Activated CD8-positive, alpha-beta memory T cell treated with anti-CD3 and anti-CD28 coated beads, Interleukin-2, amount 10 ng/mL, durations not matched to agents 7 days and 5 days (primary cell): ENCODE measurements at regions not wholly inside any gene's neighbourhood (a gene's known extent, or its start where the extent isn't known, plus 50 kb on each side); places are given as distances from the start of the nearest gene placed in this dataset.
"Not testable (repeated sequence)": the region's sequence is repeated elsewhere in the genome, so short reads cannot be mapped to it uniquely, and the experiment has no call there.

Experiments used
- ATAC-seq: fragments of 150-1000 bp; cut with Tn5 transposase; one replicate; pipeline ENCODE4 v1.10.0; 2021; ENCODE audit warnings: moderate library complexity
- CTCF ChIA-PET: fragments of 350-600 bp; sonication (Branson Sonifier 250); formaldehyde crosslinking; loops from one replicate; lab custom pipeline; 2021; ENCODE audit warnings: antibody characterized with exemption; lab: Charles Lee
- DNase-seq: peaks from one replicate; pipeline ENCODE4 v3.0.0-alpha.2; 2020
- H3K27ac Mint-ChIP-seq: one replicate; pipeline ENCODE4 v1.8.0; 2021; ENCODE audit warnings: mild to moderate bottlenecking, mixed read lengths
- H3K27me3 Mint-ChIP-seq: one replicate; pipeline ENCODE4 v1.8.0; 2021; ENCODE audit warnings: mixed read lengths
- H3K36me3 Mint-ChIP-seq: one replicate; pipeline ENCODE4 v1.8.0; 2021; ENCODE audit warnings: mild to moderate bottlenecking, mixed read lengths
- H3K4me1 Mint-ChIP-seq: one replicate; pipeline ENCODE4 v1.8.0; 2021; ENCODE audit warnings: mixed read lengths
- H3K4me3 Mint-ChIP-seq: one replicate; pipeline ENCODE4 v1.8.0; 2021; ENCODE audit warnings: mild to moderate bottlenecking, moderate library complexity, mixed read lengths
- H3K9me3 Mint-ChIP-seq: one replicate; pipeline ENCODE4 v1.8.0; 2022; ENCODE audit warnings: low read depth, mixed read lengths

DNA sequence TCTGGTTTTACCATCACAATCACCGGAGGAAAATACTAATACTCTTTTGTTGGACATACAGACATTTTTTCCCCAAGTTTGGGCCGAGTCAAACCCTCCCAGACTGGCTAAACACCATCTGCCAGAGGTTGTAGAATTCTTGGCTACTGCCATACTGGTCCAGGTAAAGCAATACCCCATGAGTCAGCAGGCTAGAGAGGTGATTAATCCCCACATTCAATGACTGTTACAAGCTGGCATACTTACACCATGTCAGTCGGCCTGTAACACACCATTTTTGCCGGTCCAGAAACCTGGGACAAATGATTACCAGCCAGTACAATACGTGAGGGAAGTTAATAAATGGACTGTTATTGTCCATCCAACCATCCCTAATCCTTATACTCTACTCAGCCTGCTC, 923.9 kb upstream of the AMELY start:
- Mint-ChIP-seq H3K27me3 (peaks cover 2% of the 10 kb centered on the region), H3K4me3 (no peak overlapping the region), H3K36me3 (no peaks in the 10 kb centered on the region), H3K27ac (no peak overlapping the region), H3K9me3 (no peaks in the 10 kb centered on the region), H3K4me1 (peaks cover 2% of the 10 kb centered on the region)
- ATAC-seq (no peak), DNase-seq (no peak)
- CTCF ChIA-PET, result no interaction called here

DNA sequence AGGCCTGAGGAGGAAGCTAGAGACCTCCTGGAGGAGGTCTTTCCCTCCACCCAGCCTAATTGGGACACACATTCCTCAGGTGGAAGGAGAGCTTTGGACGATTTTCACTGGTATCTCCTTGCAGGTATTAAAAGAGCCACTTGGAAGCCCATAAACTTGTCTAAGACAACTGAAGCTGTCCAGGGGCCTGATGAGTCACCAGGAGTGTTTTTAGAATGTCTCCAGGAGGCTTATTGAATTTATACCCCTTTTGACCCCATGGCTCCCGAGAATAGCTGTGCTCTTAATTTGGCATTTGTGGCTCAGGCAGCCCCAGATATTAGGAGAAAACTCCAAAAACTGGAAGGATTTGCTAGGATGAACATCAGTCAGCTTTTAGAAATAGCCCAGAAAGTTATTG, 922.7 kb upstream of the AMELY start:
- Mint-ChIP-seq H3K27me3 (peaks cover 2% of the 10 kb centered on the region), H3K36me3 (no peaks in the 10 kb centered on the region), H3K27ac (no peak overlapping the region), H3K4me3 (no peak overlapping the region), H3K4me1 (peaks cover 2% of the 10 kb centered on the region), H3K9me3 (no peaks in the 10 kb centered on the region)
- DNase-seq (no peak), ATAC-seq (no peak)
- CTCF ChIA-PET, result no interaction called here

DNA sequence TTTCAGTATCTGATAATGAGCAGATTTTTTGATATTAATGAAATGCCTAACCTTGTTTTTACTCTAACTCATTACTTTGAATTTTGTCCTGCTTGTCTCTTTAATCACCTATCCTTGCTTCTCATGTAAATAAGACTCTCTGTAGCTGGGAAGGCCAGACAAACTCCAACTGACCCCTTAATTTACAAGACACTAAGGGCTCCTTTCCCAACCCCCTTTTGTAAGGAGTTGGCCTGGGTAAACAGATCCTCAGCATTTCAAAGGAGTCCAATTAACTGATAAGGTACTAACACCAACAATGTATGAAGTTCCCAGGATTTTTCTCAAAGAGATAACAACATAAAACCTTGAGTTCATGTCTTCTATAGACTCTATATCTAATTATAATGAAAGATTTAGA, 919.3 kb upstream of the AMELY start:
- H3K9me3 Mint-ChIP-seq, H3K4me1 Mint-ChIP-seq, H3K27ac Mint-ChIP-seq, H3K36me3 Mint-ChIP-seq, H3K4me3 Mint-ChIP-seq, CTCF ChIA-PET, ATAC-seq, DNase-seq, H3K27me3 Mint-ChIP-seq: not testable (repeated sequence)

DNA sequence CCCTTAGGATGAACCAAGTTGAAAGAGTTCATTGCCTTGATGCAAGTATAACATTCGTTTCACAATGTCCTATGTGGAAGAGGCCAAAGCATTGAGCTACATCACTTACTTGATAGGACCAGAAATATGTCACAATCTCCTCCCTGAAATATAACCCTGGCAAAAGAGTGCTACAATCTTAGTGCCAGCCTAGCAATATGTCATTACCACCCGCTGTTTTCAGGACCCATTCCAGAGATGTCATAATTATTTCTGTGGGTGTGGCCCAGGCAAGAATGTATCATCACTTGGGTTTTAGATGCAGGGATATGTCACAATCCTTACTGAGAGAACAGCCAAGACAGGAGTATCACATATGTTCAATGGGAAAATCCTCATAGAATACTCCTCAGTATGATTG, 915.0 kb upstream of the AMELY start:
- Mint-ChIP-seq H3K4me1 (no peaks in the 10 kb centered on the region), H3K27ac (no peak overlapping the region), H3K36me3 (no peaks in the 10 kb centered on the region), H3K27me3 (no peaks in the 10 kb centered on the region), H3K9me3 (no peaks in the 10 kb centered on the region), H3K4me3 (no peak overlapping the region)
- ATAC-seq (no peak), DNase-seq (no peak)
- CTCF ChIA-PET, result no interaction called here

DNA sequence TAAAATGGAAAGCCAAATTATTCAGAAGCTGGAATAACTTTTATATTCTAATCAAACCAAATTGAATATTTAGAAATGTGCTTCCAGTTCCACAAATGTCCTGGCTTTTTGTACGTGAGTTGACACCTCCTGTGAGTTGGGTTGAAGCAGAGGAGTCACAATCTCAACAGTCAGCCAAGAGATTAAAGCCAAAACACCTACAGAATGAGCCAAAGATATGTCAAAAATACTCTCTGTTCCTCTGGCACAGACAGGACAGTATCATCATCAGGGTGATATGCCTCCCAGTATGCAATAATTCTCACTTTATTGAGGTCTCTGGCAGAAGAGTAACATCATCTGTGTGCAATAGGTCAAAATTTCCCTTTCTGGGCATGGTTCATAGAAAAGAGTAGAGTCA, 914.3 kb upstream of the AMELY start:
- no peaks in the 10 kb centered on the region for H3K9me3 Mint-ChIP-seq
- no peaks in the 10 kb centered on the region for H3K36me3 Mint-ChIP-seq
- DNase-seq (no peak), ATAC-seq (no peak)
- CTCF ChIA-PET, result no interaction called here
- no peaks in the 10 kb centered on the region for H3K4me1 Mint-ChIP-seq
- no peak overlapping the region for H3K27ac Mint-ChIP-seq
- H3K27me3 Mint-ChIP-seq, result no peaks in the 10 kb centered on the region
- H3K4me3 Mint-ChIP-seq, result no peak overlapping the region

DNA sequence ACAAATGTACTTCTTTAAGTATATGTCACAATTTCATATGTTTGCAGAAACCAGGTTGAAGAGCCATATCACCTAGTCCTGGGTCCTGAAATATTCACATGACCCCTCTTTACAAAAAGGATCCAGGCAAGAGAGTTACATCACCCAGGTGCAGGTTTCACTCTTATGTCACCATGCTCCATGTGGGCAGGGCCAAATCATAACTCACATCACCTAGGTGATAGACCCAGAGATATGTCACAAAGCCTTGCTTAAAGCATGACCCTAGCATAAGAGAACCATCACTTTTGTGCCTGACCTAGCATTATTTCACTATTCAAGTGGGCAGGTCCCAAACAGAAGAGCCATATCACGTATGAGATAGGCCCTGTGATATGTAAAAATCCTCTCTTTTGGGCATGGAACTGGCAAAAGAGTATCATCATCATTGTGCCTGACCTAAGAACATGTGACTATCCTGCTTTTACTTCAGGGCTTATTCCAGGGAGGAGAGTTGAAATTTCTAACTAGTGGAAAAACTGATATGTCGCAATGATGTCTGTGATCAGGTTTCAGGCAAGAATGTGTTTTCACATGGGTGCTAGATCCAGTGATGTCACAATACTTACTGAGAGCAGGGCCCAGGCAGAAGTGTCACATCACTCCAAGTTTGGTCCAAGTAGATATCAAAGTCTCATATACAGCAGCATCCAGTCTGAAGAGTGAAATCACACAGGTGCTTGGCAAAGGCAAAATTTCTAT, 909.9 kb upstream of the AMELY start:
- Mint-ChIP-seq H3K9me3 (no peaks in the 10 kb centered on the region), H3K36me3 (no peaks in the 10 kb centered on the region), H3K4me1 (peaks cover 4% of the 10 kb centered on the region), H3K27me3 (no peaks in the 10 kb centered on the region), H3K27ac (no peak overlapping the region), H3K4me3 (no peak overlapping the region)
- DNase-seq (no peak), ATAC-seq (no peak)
- CTCF ChIA-PET, result no interaction called here

DNA sequence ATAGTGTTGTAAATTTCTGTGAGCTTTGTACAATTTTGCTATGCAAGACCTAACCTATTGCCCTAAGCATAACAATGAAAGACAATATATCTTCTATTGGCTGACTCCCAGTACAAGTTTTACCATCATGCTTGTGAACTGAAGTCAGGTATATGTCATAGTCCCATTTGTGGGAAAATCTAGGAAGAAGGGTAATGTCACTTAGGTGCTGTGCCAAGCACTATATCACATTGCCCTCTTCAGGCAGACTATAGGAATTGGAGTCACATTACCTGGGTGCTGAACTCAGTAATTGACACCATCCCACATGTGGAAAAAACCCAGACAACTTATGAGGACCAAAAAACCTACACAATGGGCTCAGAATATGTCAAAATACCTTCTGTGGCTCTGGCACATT, 907.4 kb upstream of the AMELY start:
- ATAC-seq (no peak), DNase-seq (no peak)
- Mint-ChIP-seq H3K4me1 (peaks cover 9% of the 10 kb centered on the region), H3K9me3 (no peaks in the 10 kb centered on the region), H3K36me3 (no peaks in the 10 kb centered on the region), H3K27ac (no peak overlapping the region), H3K27me3 (no peaks in the 10 kb centered on the region), H3K4me3 (no peak overlapping the region)
- CTCF ChIA-PET, result no interaction called here

DNA sequence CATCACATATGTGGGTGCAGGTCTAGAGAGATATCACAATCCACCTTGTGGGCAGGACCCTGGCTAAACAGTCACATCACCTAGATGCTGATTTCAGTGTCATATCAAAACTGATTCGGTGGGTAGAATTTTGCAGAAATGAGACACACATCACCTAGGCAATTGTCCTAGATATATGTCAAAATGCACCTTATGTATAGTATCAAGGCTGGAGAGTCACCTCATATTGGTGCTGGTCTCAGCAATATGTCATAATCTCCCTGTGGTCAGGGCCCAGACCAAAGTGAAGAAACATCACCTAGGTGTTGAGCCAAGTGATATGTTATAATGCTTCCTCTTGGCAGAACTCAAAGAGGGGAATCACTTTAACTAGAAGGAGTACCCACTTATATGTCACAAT, 905.0 kb upstream of the AMELY start:
- no peak for DNase-seq
- Mint-ChIP-seq H3K9me3 (no peaks in the 10 kb centered on the region), H3K36me3 (no peaks in the 10 kb centered on the region), H3K4me1 (peaks cover 9% of the 10 kb centered on the region), H3K27me3 (no peaks in the 10 kb centered on the region), H3K4me3 (no peak overlapping the region), H3K27ac (no peak overlapping the region)
- CTCF ChIA-PET, result no interaction called here
- ATAC-seq, result no peak

DNA sequence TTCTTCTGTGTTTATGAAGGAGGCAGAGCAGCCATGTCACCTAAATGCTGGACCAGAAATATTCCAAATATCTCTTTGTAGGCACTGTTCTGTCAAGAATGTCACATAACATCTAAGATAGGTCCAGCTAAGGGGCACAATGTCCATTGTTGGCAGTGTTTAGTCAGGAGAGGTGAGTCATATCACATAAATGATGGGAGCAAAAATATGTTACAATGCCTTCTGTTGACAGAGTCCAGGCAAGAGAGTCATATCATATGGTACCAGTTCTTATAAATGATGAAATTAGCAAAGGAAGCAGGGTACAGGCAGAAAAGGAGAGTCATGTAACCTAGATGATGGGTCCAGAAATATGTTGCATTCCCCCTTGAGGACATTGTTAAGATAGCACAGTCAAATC, 904.4 kb upstream of the AMELY start:
- H3K4me1 Mint-ChIP-seq, result peaks cover 9% of the 10 kb centered on the region
- no peak for ATAC-seq
- H3K4me3 Mint-ChIP-seq, result no peak overlapping the region
- DNase-seq, result no peak
- H3K27ac Mint-ChIP-seq, result no peak overlapping the region
- CTCF ChIA-PET, result no interaction called here
- H3K36me3 Mint-ChIP-seq, result no peaks in the 10 kb centered on the region
- no peaks in the 10 kb centered on the region for H3K27me3 Mint-ChIP-seq
- no peaks in the 10 kb centered on the region for H3K9me3 Mint-ChIP-seq

DNA sequence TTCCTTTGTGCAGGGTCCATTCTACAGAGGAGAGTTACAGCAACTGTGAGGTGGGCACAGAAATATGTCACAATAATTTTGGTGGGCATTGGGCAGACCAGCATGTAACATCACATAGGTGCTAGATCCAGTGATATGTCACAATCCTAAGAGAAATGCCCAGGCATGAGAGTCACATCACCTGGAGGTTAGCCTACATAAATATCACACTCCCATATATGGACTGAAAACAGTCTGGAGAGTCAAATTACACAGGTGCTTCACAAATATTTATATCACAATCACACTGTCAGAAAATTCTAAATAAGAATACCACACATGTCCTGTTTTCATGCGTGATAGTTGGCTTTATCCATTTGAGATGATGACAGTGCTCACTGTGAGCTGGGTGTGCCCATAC, 903.7 kb upstream of the AMELY start:
- Mint-ChIP-seq H3K4me1 (peaks cover 9% of the 10 kb centered on the region), H3K27ac (no peak overlapping the region), H3K36me3 (no peaks in the 10 kb centered on the region), H3K27me3 (no peaks in the 10 kb centered on the region), H3K9me3 (no peaks in the 10 kb centered on the region), H3K4me3 (no peak overlapping the region)
- CTCF ChIA-PET, result no interaction called here
- ATAC-seq, result no peak
- no peak for DNase-seq

DNA sequence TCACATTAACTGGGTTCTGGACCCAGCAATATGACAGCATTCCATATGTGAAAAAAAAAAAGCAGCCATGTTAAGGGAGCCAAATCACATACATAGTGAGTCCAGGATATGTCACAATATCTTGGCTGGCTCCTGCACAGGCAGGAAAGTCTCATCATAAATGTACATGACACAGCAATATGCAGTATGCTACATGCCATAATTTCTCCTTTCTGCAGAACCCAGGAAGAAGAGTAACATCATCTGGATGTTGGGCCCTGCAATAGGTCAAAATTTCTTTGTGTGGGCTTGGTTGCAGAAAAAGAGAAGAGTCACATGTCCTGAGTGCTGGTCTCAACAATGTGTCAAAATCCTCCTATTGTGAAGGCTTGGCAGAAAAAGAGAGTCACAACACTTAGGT, 902.8 kb upstream of the AMELY start:
- CTCF ChIA-PET, result no interaction called here
- no peak overlapping the region for H3K4me3 Mint-ChIP-seq
- no peaks in the 10 kb centered on the region for H3K9me3 Mint-ChIP-seq
- no peaks in the 10 kb centered on the region for H3K27me3 Mint-ChIP-seq
- no peaks in the 10 kb centered on the region for H3K36me3 Mint-ChIP-seq
- DNase-seq (no peak), ATAC-seq (no peak)
- H3K27ac Mint-ChIP-seq, result no peak overlapping the region
- H3K4me1 Mint-ChIP-seq, result peaks cover 9% of the 10 kb centered on the region

DNA sequence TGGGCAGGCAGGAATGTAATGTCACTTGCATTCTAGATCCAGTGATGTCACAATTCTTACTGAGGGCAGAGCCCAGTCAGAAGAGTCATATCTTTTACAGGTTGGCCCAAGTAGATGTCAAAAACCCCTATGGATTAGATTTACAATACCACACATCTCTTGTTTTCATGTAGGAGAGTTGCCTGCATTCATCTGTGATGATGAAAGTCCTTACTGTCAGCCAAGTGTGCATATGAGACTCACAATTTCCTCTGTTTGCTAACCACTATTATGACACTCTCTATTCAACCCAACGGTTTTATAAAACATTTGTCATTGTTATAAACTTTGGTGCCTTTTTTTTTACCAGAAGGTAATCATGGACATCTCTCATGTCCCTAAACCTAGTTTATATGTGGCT, 898.8 kb upstream of the AMELY start:
- Mint-ChIP-seq H3K36me3 (no peaks in the 10 kb centered on the region), H3K4me3 (no peak overlapping the region), H3K27me3 (no peaks in the 10 kb centered on the region), H3K27ac (no peak overlapping the region), H3K9me3 (no peaks in the 10 kb centered on the region), H3K4me1 (peaks cover 2% of the 10 kb centered on the region)
- ATAC-seq (no peak), DNase-seq (no peak)
- CTCF ChIA-PET, result no interaction called here

DNA sequence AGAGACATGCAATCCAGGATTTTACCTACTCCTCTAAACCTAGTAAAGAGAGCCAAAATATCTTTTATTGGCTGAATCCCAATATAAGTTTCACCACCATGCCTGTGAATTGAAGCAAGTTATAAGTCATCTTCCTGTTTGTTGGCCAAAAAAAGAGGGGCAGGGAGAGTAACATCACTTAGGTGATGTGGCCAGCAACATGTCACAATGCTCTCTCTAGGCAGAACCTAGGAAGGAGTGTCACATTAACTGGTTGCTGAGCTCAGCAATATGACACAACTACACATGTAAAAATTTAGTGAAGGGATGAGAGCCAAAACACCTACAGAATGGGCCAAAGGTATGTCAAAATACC, 895.9 kb upstream of the AMELY start:
- CTCF ChIA-PET, result no interaction called here

DNA sequence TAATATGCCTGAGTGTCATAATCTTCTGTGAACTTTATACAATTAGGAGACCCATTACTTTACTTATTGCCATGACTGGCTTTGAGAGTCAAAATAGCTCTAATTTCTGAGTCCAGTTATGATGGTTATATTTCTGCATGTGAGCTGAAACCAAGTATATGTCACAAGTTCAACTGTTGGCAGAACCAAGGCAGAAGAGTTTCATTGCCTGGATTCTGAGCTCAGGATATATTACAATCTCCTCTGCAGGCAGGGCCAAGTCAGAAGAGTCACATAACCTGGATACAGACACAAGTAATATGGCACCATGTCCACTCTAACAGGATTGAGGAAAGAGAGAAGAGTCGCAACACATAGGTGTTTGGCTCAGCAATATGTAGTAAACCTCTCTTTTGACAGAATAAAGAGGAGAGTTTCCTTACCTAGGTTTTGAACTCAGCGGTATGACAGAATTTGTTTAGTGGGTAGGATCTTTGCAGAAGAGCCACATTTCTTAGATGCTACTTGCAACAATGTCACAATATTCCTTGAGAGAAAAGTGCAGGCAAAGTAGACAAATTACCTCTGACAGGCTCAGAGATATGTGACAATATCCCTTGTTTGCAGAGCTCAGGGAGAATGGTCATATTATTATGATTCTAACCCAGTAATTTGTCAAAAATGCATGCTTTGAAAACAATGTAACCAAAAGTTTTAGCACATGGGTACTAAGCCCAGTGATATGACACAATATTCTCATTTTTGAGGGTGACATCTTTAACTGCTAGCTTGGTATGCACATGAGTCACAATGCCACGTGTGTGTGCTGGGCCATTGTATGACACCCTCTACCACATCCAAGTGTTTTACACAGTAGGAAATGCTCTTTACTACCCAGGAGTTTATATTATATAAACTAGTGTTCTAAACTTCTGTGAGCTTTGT, 895.3 kb upstream of the AMELY start:
- H3K4me1 Mint-ChIP-seq, result peaks cover 2% of the 10 kb centered on the region
- no peaks in the 10 kb centered on the region for H3K9me3 Mint-ChIP-seq
- CTCF ChIA-PET, result no interaction called here
- no peak for ATAC-seq
- H3K4me3 Mint-ChIP-seq, result no peak overlapping the region
- no peaks in the 10 kb centered on the region for H3K36me3 Mint-ChIP-seq
- DNase-seq, result no peak
- H3K27me3 Mint-ChIP-seq, result no peaks in the 10 kb centered on the region
- no peak overlapping the region for H3K27ac Mint-ChIP-seq

More for the DNA sequence above, 895.9 kb upstream of the AMELY start:
- no peak overlapping the region for H3K4me3 Mint-ChIP-seq
- H3K4me1 Mint-ChIP-seq, result peaks cover 2% of the 10 kb centered on the region
- H3K27me3 Mint-ChIP-seq, result no peaks in the 10 kb centered on the region
- no peaks in the 10 kb centered on the region for H3K9me3 Mint-ChIP-seq
- no peak for DNase-seq
- no peaks in the 10 kb centered on the region for H3K36me3 Mint-ChIP-seq
- H3K27ac Mint-ChIP-seq, result no peak overlapping the region
- no peak for ATAC-seq
